Iris pigment epithelial cell (primary cell): ENCODE measurements at regions not wholly inside any gene's neighbourhood (a gene's known extent, or its start where the extent isn't known, plus 50 kb on each side); places are given as distances from the start of the nearest gene placed in this dataset.

Experiments used
- DNase-seq: peaks from one replicate; pipeline ENCODE4 v3.0.0-alpha.2; 2011; ENCODE audit warnings: low read depth

DNA sequence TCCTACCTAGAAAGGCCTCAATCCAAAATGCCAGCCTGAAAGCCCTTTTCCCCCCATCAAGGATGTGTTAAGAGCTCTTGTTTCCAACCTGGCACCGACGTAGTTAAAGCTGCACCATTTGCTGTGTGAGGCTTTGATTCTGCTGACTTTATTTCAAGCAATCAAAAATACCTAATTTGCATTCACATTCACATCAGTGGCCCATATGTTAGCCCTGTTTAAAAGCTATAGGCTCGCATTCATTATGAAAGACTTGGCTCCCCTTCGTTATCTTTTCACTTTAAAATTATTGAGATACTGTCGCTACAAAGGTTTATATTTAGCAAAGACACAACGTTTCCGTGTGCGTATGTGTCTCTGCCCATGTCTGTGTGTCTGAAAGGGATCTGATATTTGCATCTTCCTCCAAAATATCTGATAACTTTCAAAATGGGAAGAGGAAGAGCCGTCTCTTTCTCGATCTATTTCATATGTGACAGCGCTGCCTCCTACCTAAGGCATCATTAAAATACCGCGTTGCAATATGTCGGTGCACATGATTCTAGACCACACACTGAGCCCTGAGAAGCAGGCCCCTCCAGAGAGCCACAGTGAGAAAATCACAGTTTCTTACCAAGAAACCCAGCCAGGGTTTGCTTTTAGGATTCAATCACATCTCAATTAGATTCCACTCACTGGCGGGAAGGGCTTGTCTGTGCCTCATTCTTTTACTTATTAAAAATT lies 57.1 kb upstream of the ITPRID1 start:
- DNase-seq: no peak

- no peak for DNase-seq
These were observed 56.3 kb upstream of the ITPRID1 start for GRCh38 chr7:31457551-31457950.

- DNase-seq: no peak
These were observed 55.7 kb upstream of the ITPRID1 start for GRCh38 chr7:31458203-31458602.

- DNase-seq: no peak
These were observed 51.3 kb upstream of the ITPRID1 start for GRCh38 chr7:31462636-31463035.
